Ovary (tissue), 3 donors: ENCODE measurements at regions not wholly inside any gene's neighbourhood (a gene's known extent, or its start where the extent isn't known, plus 50 kb on each side); places are given as distances from the start of the nearest gene placed in this dataset.

Source experiments
- CTCF ChIP-seq, 3 donors: fragments of 450-650 bp in 2 of 3; fragments of 200-600 bp in 1 of 3; IDR thresholded peaks; one replicate each; pipeline versions ENCODE4 v1.5.1 to v1.8.0; 2016 to 2022; ENCODE audit warnings: antibody characterized with exemption in 3 of 3, mild to moderate bottlenecking in 1 of 3
- EP300 ChIP-seq: sonication (generic); formaldehyde crosslinking; IDR thresholded peaks from one replicate; pipeline ENCODE4 v1.6.1; 2017; ENCODE audit warnings: antibody characterized with exemption
- POLR2A ChIP-seq: fragments of 450-650 bp; IDR thresholded peaks from one replicate; pipeline ENCODE4 v1.6.1; 2017; ENCODE audit warnings: antibody characterized with exemption, mild to moderate bottlenecking, moderate library complexity
- donor health status: DM: no; HTN: no; CAD: no.

- TF ChIP-seq POLR2A (no peak), CTCF (IDR thresholded peaks at IDR 0.05) (no peak), EP300 (no peak)
Measured at GRCh38 chr3:87448558-87448957, 172.2 kb upstream of the POU1F1 start.
